Testis (tissue), 2 donors: ENCODE measurements at regions not wholly inside any gene's neighbourhood (a gene's known extent, or its start where the extent isn't known, plus 50 kb on each side); places are given as distances from the start of the nearest gene placed in this dataset.

Experiments used
- CTCF ChIP-seq, 3 experiments: fragments of 450-650 bp in 2 of 3; fragments of 200-600 bp in 1 of 3; sonication (generic) in 1 of 3; IDR thresholded peaks; one replicate each; pipeline ENCODE4 v1.5.1; 2016 to 2019; ENCODE audit warnings: antibody characterized with exemption in 3 of 3, mild to moderate bottlenecking in 2 of 3, moderate library complexity in 1 of 3
- POLR2A ChIP-seq: fragments of 450-650 bp; IDR thresholded peaks from one replicate; pipeline ENCODE4 v1.6.1; 2017; ENCODE audit warnings: antibody characterized with exemption, mild to moderate bottlenecking, moderate library complexity

GRCh38 chr6:153373869-153374268 lies 242.8 kb upstream of the RGS17 start:
- TF ChIP-seq CTCF (IDR thresholded peaks at IDR 0.05) (no peak), POLR2A (no peak)
